GM21528 (cell line): ENCODE measurements at regions not wholly inside any gene's neighbourhood (a gene's known extent, or its start where the extent isn't known, plus 50 kb on each side); places are given as distances from the start of the nearest gene placed in this dataset.
"Not testable (repeated sequence)": the region's sequence is repeated elsewhere in the genome, so short reads cannot be mapped to it uniquely, and the experiment has no call there.

Experiments
- ATAC-seq: cut with Tn5 transposase; IDR thresholded peaks from one replicate; pipeline ENCODE4 v1.9.1; 2021; ENCODE audit warnings: mild to moderate bottlenecking, moderate library complexity; ENCODE audit not compliant: unreplicated experiment, low FRiP score

DNA sequence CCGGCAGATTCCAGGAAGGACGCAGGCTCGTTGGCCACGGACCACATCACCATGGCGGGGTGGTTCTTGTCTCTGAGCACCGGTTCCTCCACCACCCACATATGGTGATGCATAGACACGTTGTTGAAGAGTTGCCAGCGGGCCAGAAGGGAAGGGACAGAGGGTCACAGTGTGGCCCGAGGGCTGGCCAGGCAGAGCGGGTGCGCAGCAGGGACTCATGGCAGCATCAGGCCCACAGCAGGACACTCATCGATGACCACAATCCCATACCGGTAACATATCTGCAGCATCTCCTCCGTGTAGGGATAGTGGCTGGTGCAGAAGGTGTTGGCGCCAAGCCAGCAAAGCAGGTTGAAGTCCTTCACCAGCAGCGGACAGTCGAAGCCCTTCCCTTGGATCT, 469.2 kb upstream of the FAM174A start:
- ATAC-seq, result not testable (repeated sequence)

DNA sequence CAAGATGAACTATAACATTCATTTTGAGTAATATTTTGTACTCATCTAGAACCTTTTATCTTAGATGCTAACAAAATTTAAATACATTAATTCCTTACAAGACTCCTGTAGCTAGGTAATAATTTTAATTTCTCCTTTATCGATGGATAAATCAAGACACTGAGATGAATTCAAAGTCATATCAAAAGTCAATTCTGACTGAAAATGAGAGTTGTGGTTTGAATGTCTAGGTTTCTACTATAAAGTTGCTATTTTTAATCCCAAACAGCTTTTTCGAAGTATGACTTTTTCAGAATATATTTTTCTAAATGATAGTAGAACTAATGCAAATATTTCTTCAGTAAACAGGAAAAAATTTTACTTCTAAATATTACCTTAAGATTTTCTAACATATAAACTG, 491.7 kb upstream of the FAM174A start:
- ATAC-seq, result no peak

DNA sequence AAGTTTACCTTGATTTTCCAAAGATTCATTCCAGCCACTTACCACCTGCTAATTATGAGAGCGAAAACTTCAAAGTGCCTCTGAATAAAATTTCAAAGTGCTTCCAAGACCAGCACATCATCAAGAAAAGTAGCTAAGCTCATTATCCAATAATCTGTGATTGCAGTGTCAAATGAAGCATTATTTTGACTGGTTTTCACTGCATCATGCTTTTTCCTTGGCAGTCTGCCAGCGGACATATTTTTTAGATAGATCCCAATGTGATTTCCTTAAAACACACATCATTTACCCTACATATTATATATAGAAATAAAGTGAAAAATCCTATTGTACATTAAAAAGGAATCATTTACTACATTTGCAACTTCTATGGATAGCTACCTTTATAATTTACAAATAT, 508.6 kb upstream of the FAM174A start:
- ATAC-seq, result no peak

DNA sequence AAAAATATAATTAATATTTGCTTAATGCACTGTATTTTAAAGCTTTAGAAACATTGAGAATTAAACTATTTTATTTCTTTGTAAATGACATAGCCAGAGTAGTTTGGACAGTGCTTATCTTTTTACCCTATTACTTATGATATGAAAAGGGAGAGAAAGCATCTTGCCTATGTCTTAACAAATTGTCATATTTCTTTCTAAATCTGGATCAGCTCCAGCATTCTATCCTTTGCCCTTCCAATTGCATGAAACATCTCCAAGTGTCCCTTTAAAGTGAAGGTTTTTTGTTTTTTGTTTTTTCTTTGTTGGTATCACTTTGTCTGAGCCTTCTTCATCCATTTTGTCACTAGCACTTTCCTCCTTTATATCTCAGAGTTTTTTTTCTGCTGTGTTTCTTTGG, 511.6 kb upstream of the FAM174A start:
- ATAC-seq, result no peak

DNA sequence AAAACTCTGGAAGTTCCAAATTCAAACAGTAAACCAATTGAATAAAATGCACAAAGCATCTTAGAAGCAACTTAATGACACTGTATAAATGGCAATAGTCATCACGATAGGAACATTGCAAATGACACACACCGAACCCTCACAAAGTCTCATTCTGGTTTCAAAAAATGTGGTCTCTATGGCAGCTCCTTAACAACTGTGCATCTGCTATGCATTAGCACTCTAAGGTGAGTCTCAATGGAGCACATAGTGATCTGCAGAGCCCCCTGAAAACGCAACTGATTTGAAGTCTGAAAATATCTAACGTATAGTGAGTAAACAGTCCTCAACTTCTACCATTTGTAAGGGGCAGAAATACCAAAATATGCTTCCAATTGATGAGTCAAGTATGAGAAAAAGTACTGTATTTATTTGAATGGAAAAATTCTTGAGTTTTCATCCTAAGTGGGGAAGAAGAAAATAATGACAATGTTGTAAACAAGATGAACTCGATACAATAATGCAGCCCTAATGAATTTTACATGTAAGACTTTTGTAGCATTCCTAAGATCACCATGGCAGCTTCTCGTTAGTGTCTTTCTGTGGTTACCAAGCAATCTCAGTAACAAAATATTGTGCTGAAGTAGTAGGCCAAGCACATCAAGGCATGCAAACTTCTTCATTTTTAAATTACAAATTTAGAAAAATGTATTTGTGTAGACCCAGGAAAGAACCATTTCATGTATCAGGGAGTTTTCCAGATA, 517.5 kb upstream of the FAM174A start:
- ATAC-seq, result no peak

DNA sequence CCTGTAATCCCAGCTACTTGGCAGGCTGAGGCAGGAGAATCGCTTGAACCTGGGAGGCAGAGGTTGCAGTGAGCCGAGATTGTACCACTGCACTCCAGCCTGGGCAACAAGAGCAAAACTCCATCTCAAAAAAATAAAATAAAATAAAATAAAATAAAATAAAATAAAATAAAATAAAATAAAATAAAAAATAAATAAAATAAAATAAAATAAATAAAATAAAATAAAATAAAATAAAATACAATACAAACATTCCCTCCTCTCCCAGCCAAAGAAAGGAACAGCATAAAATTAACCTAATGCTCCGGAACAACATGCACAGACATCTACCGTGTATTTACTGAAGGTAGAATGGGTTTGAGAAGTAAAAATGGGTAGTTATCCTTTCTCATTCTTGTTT, 521.9 kb upstream of the FAM174A start:
- ATAC-seq, result not testable (repeated sequence)

DNA sequence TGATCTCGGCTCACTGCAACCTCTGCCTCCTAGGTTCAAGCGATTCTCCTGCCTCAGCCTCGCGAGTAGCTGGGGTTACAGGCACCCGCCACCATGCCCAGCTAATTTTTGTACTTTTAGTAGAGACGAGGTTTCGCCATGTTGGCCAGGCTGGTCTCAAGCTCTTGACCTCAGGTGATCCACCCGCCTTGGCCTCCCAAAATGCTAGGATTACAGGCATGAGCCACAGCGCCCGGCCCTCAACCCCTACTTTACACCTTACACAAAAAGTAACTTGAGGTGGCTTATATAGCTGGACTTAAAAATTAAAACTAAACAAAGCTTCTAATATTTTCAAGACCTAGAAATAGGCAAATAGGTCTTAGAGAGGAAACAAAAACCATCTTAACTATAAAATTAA, 524.0 kb upstream of the FAM174A start:
- not testable (repeated sequence) for ATAC-seq

DNA sequence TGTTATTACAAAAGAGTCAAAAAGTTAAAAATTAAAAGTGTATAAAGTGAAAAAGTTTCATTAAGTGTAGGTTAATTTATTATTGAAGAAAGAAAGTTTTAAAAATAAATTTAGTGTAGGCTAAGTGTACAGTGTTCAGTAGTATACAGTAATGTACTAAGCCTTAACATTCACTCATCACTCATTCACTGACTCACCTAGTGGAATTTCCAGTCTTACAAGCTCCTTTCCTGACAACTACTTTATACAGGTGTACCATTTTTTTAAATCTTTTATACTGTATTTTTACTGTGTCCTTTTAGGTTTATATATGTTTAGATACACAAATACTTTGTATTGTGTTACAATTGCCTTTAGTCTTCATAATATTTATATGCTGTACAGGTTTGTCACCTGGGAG, 530.2 kb upstream of the FAM174A start:
- ATAC-seq, result no peak

DNA sequence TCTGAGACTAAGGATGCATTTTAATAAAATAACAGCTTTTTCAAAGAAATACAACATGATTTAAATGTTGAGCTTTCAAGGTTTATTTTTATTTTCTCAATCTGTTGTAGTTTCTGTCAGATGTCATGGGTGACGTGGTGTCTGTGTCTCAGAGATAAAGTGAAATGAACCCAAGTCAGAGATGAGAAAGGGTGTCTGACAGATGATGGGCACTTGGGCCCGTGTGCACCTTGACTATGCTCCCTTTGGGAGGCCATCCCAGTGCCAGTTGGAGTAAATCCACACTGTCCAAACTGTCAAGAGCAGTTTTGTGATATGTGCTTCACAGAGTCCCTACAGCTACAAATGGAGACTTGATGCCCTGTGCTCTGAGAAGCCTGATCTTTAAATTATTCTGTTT, 536.9 kb upstream of the FAM174A start:
- no peak for ATAC-seq

DNA sequence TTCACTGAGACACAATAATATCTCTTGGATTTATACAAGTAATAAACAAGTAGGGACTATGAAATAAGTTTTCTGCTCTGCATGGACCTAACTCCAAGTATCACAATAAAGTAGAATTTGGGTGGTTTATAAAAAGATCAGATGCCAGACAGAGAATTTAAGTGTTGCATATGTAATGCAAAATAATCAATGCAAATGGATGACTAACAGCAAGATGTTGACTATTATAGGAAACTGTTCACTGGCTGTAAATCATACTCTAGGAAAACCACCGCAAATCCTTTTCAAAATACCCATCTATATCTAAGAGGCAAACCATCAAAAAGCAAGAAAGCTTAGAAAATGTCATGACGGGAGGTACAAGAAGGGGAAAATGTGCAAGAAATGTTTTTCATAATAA, 539.8 kb upstream of the FAM174A start:
- no peak for ATAC-seq

DNA sequence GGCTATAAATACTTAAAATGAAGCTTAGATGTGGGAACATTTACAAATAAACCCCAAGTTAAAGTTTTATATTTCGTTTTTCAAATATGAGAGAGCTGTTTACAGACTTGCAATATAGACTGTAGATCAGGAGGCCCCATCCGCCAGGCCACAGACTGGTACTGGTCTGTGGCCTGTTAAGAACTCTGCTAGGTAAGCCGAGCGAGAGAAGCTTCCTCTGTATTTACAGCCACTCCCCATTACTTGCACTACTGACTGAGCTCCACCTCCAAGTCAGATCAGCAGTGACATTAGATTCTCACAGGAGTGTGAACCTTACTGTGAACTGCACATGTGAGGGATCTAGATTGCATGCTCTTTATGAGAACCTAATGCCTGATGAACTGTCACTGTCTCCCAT, 561.4 kb upstream of the FAM174A start:
- ATAC-seq, result no peak

DNA sequence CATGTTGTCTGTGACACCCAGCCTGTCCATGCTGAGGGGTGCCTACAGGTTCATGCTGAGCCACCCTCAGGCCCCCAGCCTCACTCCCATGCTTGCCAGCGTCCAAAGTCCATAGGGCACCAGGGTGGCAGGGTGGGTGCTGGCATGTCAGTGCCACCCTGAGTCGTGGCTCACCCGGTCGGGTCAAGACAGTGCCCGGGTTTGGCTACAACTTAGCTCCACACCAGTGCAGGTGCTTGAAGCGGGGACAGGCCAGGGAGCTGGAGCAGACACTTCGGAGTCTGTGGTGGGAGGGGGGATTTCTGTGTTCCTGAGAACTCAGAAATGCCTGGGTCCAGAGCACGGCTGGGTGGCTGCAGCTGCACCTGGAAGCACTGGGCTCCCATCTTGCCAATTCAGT, 579.2 kb upstream of the FAM174A start:
- ATAC-seq, result no peak

DNA sequence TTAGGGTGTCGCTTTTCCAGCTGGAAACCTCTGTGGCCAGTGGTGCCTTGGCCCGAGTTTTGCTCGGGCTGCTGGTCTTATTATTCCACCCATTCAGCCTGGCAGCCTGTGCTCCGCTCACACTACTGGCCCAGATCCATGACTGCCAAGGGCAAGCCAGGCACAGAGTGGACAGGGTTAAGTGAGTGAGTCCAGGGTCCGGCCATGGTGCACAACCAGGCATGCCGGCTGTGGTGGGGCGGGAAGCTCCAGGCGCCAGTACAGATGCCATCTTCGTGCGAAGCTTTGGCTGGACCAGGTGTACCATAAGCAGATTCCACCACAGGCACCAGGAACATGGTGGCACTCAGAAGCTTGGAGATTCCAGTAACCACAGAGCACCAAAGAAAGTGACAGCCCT, 580.2 kb upstream of the FAM174A start:
- no peak for ATAC-seq

DNA sequence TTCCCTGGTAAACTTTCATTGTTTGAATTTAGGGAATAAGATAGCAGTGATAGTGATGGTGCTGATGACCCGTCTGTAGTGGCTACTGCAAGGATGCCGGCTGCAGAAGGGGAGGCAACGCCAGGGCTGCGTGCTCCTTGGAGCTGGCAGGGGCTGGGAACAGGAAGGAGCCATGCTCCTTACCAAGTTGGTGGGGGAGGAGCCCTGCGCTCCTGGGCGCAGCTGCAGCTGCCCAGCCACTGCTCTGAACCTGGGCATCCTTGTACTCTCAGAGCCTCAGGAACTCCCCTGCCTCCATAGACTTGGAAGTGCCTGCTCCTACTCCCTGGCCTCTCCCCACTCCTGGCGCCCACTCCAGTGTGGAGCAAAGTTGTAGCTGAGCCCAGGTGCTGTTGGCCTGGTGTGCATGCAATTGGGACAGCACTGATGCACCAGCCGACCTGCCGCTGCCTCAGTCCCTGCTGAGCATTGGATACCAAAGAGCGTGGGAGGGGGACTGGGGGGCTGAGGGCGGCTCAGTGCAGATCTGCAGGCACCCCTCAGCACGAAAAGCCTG, 585.1 kb upstream of the FAM174A start:
- no peak for ATAC-seq

DNA sequence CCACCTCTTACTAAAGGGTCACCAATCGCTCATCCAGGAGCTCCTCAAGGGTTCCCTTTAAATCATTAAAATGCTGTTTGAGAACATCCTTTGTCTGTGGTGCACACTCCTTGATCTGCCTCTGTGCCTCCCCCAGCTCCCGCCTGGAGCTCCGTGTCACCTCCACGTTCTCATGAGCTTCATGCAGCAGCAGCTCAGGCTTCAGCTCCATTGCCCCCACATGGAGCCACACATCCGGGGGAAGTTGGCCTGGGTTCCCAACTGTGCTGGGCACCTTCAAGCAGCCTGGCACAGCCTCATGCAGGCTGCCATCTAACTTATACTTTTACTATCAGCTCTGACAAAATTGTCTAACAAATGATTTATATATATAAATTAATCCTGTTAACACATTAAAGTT, 585.8 kb upstream of the FAM174A start:
- no peak for ATAC-seq

DNA sequence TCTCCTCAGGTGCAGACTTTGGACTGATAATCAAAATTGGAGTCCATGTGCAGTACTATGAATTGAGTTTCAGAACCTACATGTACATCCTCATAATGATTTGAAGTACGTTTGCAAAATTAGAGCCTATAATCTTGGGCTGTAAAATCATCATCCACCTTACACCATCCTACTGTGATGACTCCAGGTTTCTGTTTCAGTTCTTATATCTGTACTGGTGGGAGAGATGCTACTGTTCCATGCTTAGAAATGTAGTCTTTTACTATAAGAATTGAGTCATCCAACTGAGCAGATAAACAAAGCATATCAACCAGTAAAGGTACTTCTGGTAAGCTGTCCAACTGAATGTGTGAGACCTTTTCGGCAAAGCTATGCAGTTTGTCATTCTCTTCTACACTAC, 586.3 kb upstream of the FAM174A start:
- ATAC-seq, result no peak

DNA sequence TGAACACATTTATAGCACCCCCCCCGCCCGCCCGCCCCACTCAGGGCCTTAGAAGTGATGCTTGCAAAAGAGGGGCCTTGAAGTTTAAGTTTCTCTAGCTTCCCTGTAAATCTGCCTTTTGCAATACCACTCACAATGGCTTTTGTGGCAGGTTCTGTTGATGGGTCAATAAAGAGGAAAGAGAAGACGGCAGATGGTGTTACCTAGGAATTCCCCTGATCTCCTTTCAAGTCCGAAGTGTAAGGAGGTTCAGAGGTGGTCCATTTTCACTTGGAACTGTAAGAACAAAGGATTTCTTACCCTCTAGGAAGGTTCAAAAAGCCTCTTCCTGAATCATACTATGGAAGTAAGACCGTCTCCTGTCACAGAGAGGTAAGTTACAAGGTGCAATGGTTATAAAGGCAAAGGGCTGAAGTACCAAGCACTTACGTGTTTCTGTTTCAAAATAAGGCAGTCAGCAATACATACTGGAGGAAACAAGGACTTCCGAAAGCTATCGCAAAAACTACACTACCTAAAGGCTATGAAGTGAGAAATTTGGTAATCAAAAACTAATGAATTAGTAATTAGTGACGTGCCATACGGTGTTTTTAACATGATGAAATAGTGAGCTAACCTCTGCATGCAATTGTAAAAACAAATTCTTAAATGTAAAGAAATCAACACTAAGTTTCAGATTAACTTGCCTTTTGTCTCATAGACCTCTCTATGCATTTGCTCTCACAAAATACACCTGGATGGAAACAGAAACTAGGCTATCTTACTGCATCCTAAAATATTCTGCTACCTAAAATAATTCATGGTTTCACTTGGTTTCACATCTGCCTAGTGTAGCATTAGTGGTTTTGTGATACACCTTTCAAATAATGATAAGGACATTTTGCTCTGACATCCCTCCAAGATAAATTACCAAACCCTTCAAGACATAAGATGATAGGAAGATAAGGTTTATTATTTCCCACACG, 589.4 kb upstream of the FAM174A start:
- no peak for ATAC-seq

DNA sequence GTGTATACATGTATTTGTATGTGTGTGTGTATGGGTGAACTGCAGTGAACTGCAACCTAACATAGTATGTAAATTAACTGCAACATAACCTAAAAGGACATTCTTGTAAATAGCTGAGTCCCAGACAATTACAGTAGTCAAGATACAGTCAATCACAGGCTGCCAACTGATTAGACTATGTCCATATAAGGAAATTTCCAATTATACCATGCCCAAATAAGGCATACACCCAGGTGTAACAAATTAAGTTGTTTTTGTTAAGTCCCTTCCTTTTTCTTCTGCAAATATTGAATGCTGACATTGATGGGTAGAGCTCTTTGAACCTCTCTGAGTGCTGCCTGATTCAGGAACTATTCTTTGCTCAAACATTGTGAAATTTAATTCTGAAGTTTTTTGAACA, 594.6 kb upstream of the FAM174A start:
- ATAC-seq, result no peak

DNA sequence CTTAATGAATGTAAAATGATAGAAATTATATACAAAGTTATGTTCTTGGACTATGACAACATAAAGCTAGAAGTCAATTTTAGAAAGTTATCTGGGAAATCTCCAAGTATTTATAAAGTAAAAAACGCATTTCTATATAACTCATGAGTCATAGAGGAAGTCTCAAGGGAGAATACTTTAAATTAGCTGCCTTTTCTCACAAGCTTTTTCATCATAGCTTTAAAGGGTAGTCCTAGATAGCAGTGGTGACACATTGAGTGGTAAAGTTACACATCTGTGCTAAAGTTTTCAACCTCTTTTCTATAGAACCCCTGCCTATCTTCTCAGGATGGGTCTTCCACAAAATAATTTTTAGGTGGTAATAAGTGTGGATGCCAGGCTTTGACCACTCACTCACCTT, 598.3 kb upstream of the FAM174A start:
- ATAC-seq, result no peak

DNA sequence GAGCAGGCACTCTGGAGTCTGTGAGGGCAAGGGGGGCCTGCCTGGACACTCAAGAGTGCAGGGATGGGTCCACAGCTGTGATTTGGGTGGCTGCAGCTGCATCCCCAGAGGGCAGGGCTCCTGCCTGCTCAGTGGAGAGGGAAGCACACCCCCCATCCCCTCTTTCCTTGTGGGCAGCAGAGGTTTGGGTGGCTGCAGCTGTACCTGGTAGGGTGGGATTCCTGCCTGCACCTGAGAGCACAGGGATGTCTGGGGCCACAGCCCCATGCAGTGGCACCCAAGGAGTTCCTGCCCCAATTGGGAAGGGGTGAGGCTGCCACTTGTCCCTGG, 605.4 kb upstream of the FAM174A start:
- no peak for ATAC-seq

DNA sequence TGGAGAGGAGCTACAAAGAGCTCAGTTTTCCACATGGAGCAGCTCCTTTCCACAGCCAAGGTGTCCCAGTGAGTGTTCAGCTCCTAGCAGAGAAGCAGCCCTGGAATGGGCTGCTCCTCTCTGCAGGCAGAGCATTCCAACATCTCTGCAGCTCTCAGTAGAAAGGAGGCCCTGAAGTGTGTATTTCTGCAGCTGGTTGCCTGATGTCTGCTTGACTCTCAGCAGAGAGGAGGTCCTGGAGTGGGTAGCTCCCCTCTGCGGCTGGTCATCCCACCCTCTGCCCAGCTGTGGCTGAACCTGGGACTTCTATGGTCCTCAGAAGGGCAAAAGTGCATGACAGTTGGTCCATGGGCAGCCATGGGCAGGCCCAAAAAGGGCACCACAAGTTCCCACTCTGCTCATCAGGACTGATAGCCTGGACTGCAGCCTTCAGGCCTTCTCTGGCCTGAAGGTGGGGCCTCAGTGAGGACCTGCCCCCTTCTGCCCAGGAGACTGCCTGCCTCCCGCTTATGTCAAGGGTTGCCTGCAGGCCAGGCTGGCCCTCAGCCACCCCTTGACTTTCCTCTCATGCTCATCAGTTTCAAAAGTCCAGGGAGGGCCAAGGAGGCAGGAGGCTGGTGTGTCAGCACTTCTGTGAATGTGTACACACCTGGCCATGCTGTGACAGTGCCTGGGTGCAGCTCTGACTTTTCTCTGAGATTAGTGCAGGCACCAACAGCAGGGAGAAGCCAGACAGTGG, 605.9 kb upstream of the FAM174A start:
- ATAC-seq, result no peak
